ENCODE measurements at regions not wholly inside any gene's neighbourhood (a gene's known extent, or its start where the extent isn't known, plus 50 kb on each side); places are given as distances from the start of the nearest gene placed in this dataset.

DNA sequence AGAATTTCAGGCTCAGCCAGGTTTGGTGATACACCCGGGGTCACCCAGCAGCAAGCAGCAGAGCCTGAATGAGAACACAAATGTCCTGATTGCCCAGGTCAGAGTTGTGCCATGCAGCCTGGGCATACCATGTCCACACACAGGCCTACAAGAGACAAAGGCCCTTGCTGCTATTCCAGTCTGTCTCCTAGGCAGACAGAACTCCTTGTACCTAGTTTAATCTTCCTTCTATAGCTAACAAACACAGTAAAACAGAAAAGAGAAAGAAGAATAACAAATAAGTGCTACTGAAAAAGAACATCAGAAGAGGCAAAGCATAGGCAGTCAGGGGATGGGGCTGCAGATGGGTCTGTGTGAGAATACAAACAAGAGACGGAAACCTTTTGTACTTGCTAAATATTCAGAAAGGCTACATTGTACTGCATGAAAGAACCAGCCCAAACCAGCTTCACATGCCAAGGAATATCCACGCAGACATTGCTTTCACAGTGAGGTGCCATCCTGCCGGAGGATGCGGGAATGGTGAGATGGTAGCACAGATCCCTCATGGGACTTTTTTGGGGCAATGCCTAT, 401.7 kb downstream of the OMA1 start:
- TF ChIP-seq, protein P1, sequence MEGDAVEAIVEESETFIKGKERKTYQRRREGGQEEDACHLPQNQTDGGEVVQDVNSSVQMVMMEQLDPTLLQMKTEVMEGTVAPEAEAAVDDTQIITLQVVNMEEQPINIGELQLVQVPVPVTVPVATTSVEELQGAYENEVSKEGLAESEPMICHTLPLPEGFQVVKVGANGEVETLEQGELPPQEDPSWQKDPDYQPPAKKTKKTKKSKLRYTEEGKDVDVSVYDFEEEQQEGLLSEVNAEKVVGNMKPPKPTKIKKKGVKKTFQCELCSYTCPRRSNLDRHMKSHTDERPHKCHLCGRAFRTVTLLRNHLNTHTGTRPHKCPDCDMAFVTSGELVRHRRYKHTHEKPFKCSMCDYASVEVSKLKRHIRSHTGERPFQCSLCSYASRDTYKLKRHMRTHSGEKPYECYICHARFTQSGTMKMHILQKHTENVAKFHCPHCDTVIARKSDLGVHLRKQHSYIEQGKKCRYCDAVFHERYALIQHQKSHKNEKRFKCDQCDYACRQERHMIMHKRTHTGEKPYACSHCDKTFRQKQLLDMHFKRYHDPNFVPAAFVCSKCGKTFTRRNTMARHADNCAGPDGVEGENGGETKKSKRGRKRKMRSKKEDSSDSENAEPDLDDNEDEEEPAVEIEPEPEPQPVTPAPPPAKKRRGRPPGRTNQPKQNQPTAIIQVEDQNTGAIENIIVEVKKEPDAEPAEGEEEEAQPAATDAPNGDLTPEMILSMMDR (IDR thresholded peaks at IDR 0.05; ENCODE audit: borderline replicate concordance, extremely low read depth, low read length, poor library complexity, severe bottlenecking), result no peak
- no peak for TF ChIP-seq EZH2 (IDR thresholded peaks at IDR 0.05; ENCODE audit: borderline replicate concordance, low read depth, low read length, severe bottlenecking)

Data from DND-41 (cell line).